Endothelial cell of umbilical vein (primary cell): ENCODE measurements at regions not wholly inside any gene's neighbourhood (a gene's known extent, or its start where the extent isn't known, plus 50 kb on each side); places are given as distances from the start of the nearest gene placed in this dataset.

Experiments
- BruUV-seq: library from RNA; stranded (reverse); fragments of 400-500 nt; replicated peaks from 2 replicates; lab custom pipeline; 2021; lab: Mats Ljungman, UMichigan
- CTCF ChIA-PET: fragments of 300-600, 350-600 bp; sonication (Branson Sonifier 250); formaldehyde crosslinking; loops from one replicate; lab custom pipeline; 2021; ENCODE audit warnings: antibody characterized with exemption, inconsistent platforms; lab: Charles Lee
- POLR2A ChIA-PET: fragments of 300-600, 350-600 bp; sonication (Branson Sonifier 250); formaldehyde crosslinking; loops from one replicate; lab custom pipeline; 2021; ENCODE audit warnings: antibody characterized with exemption, inconsistent platforms; lab: Charles Lee
- DNase-seq: peaks from one replicate; pipeline ENCODE4 v3.0.0-alpha.2; 2011; ENCODE audit warnings: low read depth, low spot score
- FAIRE-seq: peaks from 2 replicates; lab custom pipeline; 2011; peaks lifted over from hg19 to GRCh38; lab: Jason Lieb, UNC
- H2AFZ ChIP-seq: 2 replicates; pipeline ENCODE4 v1.6.0; 2012; ENCODE audit warnings: low read depth, low read length, control low read depth, inconsistent platforms
- H3K27ac ChIP-seq: 2 replicates; pipeline ENCODE4 v1.5.1; 2011; ENCODE audit warnings: low read depth, mild to moderate bottlenecking, control low read depth, low read length, moderate library complexity; ENCODE audit not compliant: insufficient read depth
- H3K27me3 ChIP-seq, 2 experiments: 2 replicates each; pipeline versions ENCODE4 v1.6.0 to v1.6.1; 2011; ENCODE audit warnings: low read length in 2 of 2, mixed read lengths in 1 of 2; ENCODE audit not compliant: control insufficient read depth in 2 of 2, insufficient read depth in 2 of 2
- H3K36me3 ChIP-seq, 2 experiments: 2 replicates in 1 of 2; 3 replicates in 1 of 2; pipeline ENCODE4 v1.5.1; 2011; ENCODE audit warnings: low read length in 2 of 2, mild to moderate bottlenecking in 1 of 2, moderate library complexity in 1 of 2; ENCODE audit not compliant: control insufficient read depth in 2 of 2, insufficient read depth in 2 of 2; ENCODE audit errors: extremely low read depth in 1 of 2
- H3K4me1 ChIP-seq: 3 replicates; pipeline ENCODE4 v1.5.1; 2011; ENCODE audit warnings: mild to moderate bottlenecking, low read length; ENCODE audit not compliant: control insufficient read depth, insufficient read depth; ENCODE audit errors: extremely low read depth
- H3K4me2 ChIP-seq: 2 replicates; pipeline ENCODE4 v1.6.1; 2011; ENCODE audit warnings: low read length, control low read depth, mixed read lengths; ENCODE audit not compliant: insufficient read depth
- H3K4me3 ChIP-seq, 3 experiments: fragments of 200-600 bp in 1 of 3; sonication (generic), shearing (Covaris generic) in 1 of 3; replicated peaks in 1 of 3; 2 replicates each; pipeline ENCODE4 v1.5.1; 2011 to 2016; ENCODE audit warnings: control low read depth in 3 of 3, low read length in 3 of 3, mild to moderate bottlenecking in 2 of 3, inconsistent platforms in 1 of 3, low read depth in 1 of 3, moderate library complexity in 1 of 3; ENCODE audit not compliant: insufficient read depth in 1 of 3
- H3K79me2 ChIP-seq: 2 replicates; pipeline ENCODE4 v1.6.0; 2012; ENCODE audit warnings: low read length, inconsistent platforms; ENCODE audit not compliant: control insufficient read depth, insufficient read depth
- H3K9ac ChIP-seq: replicated peaks from 2 replicates; pipeline ENCODE3; 2011; ENCODE audit warnings: low read length, control low read depth; ENCODE audit not compliant: insufficient read depth; ENCODE audit errors: extremely low read depth
- H3K9me1 ChIP-seq: replicated peaks from 3 replicates; pipeline ENCODE4 v1.6.0; 2011; ENCODE audit warnings: mild to moderate bottlenecking, low read length; ENCODE audit not compliant: control insufficient read depth, insufficient read depth; ENCODE audit errors: extremely low read depth
- H3K9me3 ChIP-seq: replicated peaks from 2 replicates; pipeline ENCODE4 v1.5.1; 2012; ENCODE audit warnings: low read length, inconsistent platforms; ENCODE audit not compliant: control insufficient read depth, insufficient read depth
- H4K20me1 ChIP-seq: replicated peaks from 2 replicates; pipeline ENCODE3; 2011; ENCODE audit warnings: mild to moderate bottlenecking, low read length; ENCODE audit not compliant: control insufficient read depth, insufficient read depth; ENCODE audit errors: extremely low read depth
- EZH2 ChIP-seq: IDR thresholded peaks from 2 replicates; pipeline ENCODE4 v1.6.1; 2012; ENCODE audit warnings: borderline replicate concordance, low read depth, mild to moderate bottlenecking, moderate library complexity, low read length, inconsistent platforms; ENCODE audit not compliant: severe bottlenecking
- FOS ChIP-seq: IDR thresholded peaks from 2 replicates; pipeline ENCODE4 v1.6.1; 2011; ENCODE audit warnings: mild to moderate bottlenecking, low read length, moderate library complexity, borderline replicate concordance; ENCODE audit not compliant: insufficient read depth
- GATA2 ChIP-seq: IDR thresholded peaks from 2 replicates; pipeline ENCODE4 v1.7.0; 2011; ENCODE audit warnings: low read depth, mild to moderate bottlenecking, moderate library complexity, mixed read lengths, low read length; ENCODE audit not compliant: insufficient read length, insufficient read depth
- JUN ChIP-seq: IDR thresholded peaks from 2 replicates; pipeline ENCODE4 v1.6.1; 2011; ENCODE audit warnings: borderline replicate concordance, low read depth; ENCODE audit not compliant: insufficient read length, insufficient read depth
- MYC ChIP-seq: IDR thresholded peaks from one replicate; pipeline ENCODE4 v1.6.1; 2011; ENCODE audit warnings: mild to moderate bottlenecking, low read depth, low read length
- POLR2A ChIP-seq: IDR thresholded peaks from 2 replicates; pipeline ENCODE4 v1.6.1; 2012; ENCODE audit warnings: low read depth, mild to moderate bottlenecking, control low read depth, low read length
- POLR2AphosphoS5 ChIP-seq: IDR thresholded peaks from 2 replicates; pipeline ENCODE4 v1.6.1; 2012; ENCODE audit warnings: low read depth, mild to moderate bottlenecking, control low read depth, low read length, moderate library complexity; ENCODE audit not compliant: insufficient read depth
- dilution Hi-C: fragments of 300-500 bp; cut with MboI; formaldehyde crosslinking; loops from one replicate; pipeline ENCODE4 v1.15.0; 2019; ENCODE audit warnings: low sequenced_read_pairs; ENCODE audit not compliant: extremely low pct_ligation_motif_present
- intact Hi-C: fragments of 100-400 bp; cut with micrococcal nuclease; formaldehyde crosslinking; loops from one replicate; pipeline ENCODE4 v1.10.0; 2022
- TF ChIP-seq, protein P1 (sequence below): IDR thresholded peaks from 2 replicates; pipeline ENCODE4 v1.6.1; 2011; ENCODE audit not compliant: insufficient read depth, insufficient read length
- TF ChIP-seq, protein P2 (sequence below), 2 donors: IDR thresholded peaks; 1 replicate in 1 of 2; 2 replicates in 1 of 2; pipeline ENCODE4 v1.5.1; 2011; ENCODE audit warnings: low read length in 2 of 2, mild to moderate bottlenecking in 2 of 2, moderate library complexity in 2 of 2, control low read depth in 1 of 2, inconsistent platforms in 1 of 2, low read depth in 1 of 2; ENCODE audit not compliant: insufficient read depth in 1 of 2; ENCODE audit errors: extremely low read depth in 1 of 2

DNA sequence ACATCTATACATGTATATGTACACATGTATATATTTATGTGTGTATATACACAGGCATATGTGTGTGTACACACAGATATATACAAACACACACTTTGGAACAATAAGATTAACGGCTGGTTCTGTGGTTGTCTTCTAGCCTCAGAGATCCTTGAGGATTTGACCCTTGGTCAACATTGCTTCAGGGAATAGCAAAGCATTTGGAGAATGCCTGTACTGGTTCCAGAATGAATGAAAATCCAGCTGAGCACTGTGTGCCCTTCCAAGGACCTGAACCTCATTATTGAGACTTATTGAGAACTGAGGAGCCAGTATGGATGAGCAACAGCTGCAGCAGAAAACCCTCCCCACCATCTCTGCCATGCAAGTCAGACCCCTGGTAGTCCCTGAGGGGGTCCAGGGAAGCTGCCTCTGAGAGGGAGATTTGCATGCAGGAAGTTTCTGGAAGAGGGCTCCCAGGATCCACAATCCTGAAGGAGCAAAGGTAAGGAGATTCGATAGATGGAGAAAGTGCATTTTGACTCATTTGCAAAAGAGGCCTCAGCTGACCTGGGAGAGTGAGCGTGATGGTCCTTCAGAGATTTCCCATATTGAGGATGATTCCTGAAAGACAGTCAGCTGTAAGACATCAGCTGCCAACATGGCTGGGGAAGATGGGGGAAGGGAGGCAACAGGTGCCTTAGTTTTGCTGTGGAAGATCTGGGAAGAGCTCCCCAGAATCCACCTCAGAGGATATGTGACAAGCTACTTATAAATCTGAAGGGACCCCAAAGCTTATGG, 166.6 kb upstream of the NCKAP5 start:
- no peak overlapping the region for H3K27ac ChIP-seq
- no peaks in the 10 kb centered on the region for H3K36me3 ChIP-seq
- H3K9me3 ChIP-seq = no peaks in the 10 kb centered on the region
- peaks cover 3% of the 10 kb centered on the region for H3K4me1 ChIP-seq
- dilution Hi-C loops (no loop called here), intact Hi-C loops (no loop called here)
- H3K27me3 ChIP-seq = no peaks in the 10 kb centered on the region
- no peak overlapping the region for H3K4me2 ChIP-seq
- TF ChIP-seq POLR2AphosphoS5 = no peak
- TF ChIP-seq, protein P1, sequence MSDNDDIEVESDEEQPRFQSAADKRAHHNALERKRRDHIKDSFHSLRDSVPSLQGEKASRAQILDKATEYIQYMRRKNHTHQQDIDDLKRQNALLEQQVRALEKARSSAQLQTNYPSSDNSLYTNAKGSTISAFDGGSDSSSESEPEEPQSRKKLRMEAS = no peak
- TF ChIP-seq MYC = no peak
- no peak for TF ChIP-seq JUN
- TF ChIP-seq EZH2 = no peak
- TF ChIP-seq FOS = no peak
- TF ChIP-seq, protein P2, sequence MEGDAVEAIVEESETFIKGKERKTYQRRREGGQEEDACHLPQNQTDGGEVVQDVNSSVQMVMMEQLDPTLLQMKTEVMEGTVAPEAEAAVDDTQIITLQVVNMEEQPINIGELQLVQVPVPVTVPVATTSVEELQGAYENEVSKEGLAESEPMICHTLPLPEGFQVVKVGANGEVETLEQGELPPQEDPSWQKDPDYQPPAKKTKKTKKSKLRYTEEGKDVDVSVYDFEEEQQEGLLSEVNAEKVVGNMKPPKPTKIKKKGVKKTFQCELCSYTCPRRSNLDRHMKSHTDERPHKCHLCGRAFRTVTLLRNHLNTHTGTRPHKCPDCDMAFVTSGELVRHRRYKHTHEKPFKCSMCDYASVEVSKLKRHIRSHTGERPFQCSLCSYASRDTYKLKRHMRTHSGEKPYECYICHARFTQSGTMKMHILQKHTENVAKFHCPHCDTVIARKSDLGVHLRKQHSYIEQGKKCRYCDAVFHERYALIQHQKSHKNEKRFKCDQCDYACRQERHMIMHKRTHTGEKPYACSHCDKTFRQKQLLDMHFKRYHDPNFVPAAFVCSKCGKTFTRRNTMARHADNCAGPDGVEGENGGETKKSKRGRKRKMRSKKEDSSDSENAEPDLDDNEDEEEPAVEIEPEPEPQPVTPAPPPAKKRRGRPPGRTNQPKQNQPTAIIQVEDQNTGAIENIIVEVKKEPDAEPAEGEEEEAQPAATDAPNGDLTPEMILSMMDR (IDR thresholded peaks at IDR 0.05; ENCODE audit: extremely low read depth in 1 of 2, insufficient read depth in 1 of 2, low read depth in 1 of 2, low read length in 2 of 2) = no peak
- TF ChIP-seq POLR2A = no peak
- no peak for TF ChIP-seq GATA2
- H3K79me2 ChIP-seq = no peaks in the 10 kb centered on the region
- H3K4me3 ChIP-seq = no peak overlapping the region
- no TSS peak for BruUV-seq
- FAIRE-seq = no peak
- CTCF ChIA-PET = interaction anchor here (0.7 kb wide), 1 partner anchor 11 kb away, joined by 3 read pairs; no protein-coding TSS in a partner anchor
- no peak for DNase-seq
- no peaks in the 10 kb centered on the region for H4K20me1 ChIP-seq
- POLR2A ChIA-PET = no interaction called here
- no peaks in the 10 kb centered on the region for H3K9me1 ChIP-seq
- no peak overlapping the region for H3K9ac ChIP-seq
- H2AFZ ChIP-seq = no peak overlapping the region
